Panc1 (cell line): ENCODE measurements at regions not wholly inside any gene's neighbourhood (a gene's known extent, or its start where the extent isn't known, plus 50 kb on each side); places are given as distances from the start of the nearest gene placed in this dataset.

ENCODE experiments used
- POLR2AphosphoS5 ChIP-seq: IDR thresholded peaks from 2 replicates; pipeline ENCODE4 v1.6.1; 2012; ENCODE audit warnings: mild to moderate bottlenecking, low read depth, low read length, moderate library complexity
- SIN3A ChIP-seq: IDR thresholded peaks from 2 replicates; pipeline ENCODE4 v1.6.1; 2012; ENCODE audit warnings: low read depth, mild to moderate bottlenecking, low read length, moderate library complexity, borderline replicate concordance; ENCODE audit not compliant: insufficient read depth
- TCF7L2 ChIP-seq: IDR thresholded peaks from 2 replicates; pipeline ENCODE4 v1.6.1; 2011; ENCODE audit warnings: mild to moderate bottlenecking, low read depth, low read length, inconsistent platforms
- TF ChIP-seq, protein P1 (sequence below): fragments of 450-650 bp; IDR thresholded peaks from 2 replicates; pipeline ENCODE4 v1.5.1; 2017; ENCODE audit warnings: mild to moderate bottlenecking

GRCh38 chr4:181959121-181959520 lies 284.1 kb upstream of the TENM3 start:
- TF ChIP-seq, protein P1, sequence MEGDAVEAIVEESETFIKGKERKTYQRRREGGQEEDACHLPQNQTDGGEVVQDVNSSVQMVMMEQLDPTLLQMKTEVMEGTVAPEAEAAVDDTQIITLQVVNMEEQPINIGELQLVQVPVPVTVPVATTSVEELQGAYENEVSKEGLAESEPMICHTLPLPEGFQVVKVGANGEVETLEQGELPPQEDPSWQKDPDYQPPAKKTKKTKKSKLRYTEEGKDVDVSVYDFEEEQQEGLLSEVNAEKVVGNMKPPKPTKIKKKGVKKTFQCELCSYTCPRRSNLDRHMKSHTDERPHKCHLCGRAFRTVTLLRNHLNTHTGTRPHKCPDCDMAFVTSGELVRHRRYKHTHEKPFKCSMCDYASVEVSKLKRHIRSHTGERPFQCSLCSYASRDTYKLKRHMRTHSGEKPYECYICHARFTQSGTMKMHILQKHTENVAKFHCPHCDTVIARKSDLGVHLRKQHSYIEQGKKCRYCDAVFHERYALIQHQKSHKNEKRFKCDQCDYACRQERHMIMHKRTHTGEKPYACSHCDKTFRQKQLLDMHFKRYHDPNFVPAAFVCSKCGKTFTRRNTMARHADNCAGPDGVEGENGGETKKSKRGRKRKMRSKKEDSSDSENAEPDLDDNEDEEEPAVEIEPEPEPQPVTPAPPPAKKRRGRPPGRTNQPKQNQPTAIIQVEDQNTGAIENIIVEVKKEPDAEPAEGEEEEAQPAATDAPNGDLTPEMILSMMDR: no peak
- TF ChIP-seq POLR2AphosphoS5 (no peak), TCF7L2 (no peak), SIN3A (no peak)
